GM18951 (cell line): ENCODE measurements at regions not wholly inside any gene's neighbourhood (a gene's known extent, or its start where the extent isn't known, plus 50 kb on each side); places are given as distances from the start of the nearest gene placed in this dataset.

ENCODE experiments used
- POLR2A ChIP-seq: IDR thresholded peaks from 4 replicates; pipeline ENCODE4 v1.6.1; 2011; ENCODE audit warnings: mild to moderate bottlenecking; ENCODE audit not compliant: insufficient read length, insufficient read depth; ENCODE audit errors: extremely low read depth
- in situ Hi-C: fragments of 300-500 bp; cut with MboI; formaldehyde crosslinking; loops from one replicate; pipeline ENCODE4 v1.12.0; 2022; ENCODE audit warnings: low sequenced_read_pairs, mixed read lengths, inconsistent platforms; ENCODE audit not compliant: unreplicated experiment

GRCh38 chr13:104900191-104900817 lies 1635.2 kb downstream of the EFNB2 start:
- TF ChIP-seq POLR2A, result no peak
- in situ Hi-C loops, result no loop called here

GRCh38 chr13:104898484-104898883 lies 1637.0 kb downstream of the EFNB2 start:
- no peak for TF ChIP-seq POLR2A
- in situ Hi-C loops, result no loop called here

- in situ Hi-C loops, result no loop called here
- no peak for TF ChIP-seq POLR2A
Observed at GRCh38 chr13:104895521-104895920, 1639.9 kb downstream of the EFNB2 start.

- in situ Hi-C loops, result no loop called here
Observed at GRCh38 chr13:104875038-104875754, 1660.3 kb downstream of the EFNB2 start.

GRCh38 chr13:104872153-104872552 lies 1663.3 kb downstream of the EFNB2 start:
- TF ChIP-seq POLR2A, result no peak
- in situ Hi-C loops, result no loop called here

More at GRCh38 chr13:104875038-104875754, 1660.3 kb downstream of the EFNB2 start:
- no peak for TF ChIP-seq POLR2A

GRCh38 chr13:104871456-104871855 lies 1664.0 kb downstream of the EFNB2 start:
- no peak for TF ChIP-seq POLR2A

GRCh38 chr13:104869501-104869900 lies 1666.0 kb downstream of the EFNB2 start:
- in situ Hi-C loops, result no loop called here
- no peak for TF ChIP-seq POLR2A

More at GRCh38 chr13:104871456-104871855, 1664.0 kb downstream of the EFNB2 start:
- in situ Hi-C loops, result no loop called here

- TF ChIP-seq POLR2A, result no peak
- in situ Hi-C loops, result no loop called here
Observed at GRCh38 chr13:104868806-104869205, 1666.7 kb downstream of the EFNB2 start.

GRCh38 chr13:104855581-104855980 lies 1679.9 kb downstream of the EFNB2 start:
- no peak for TF ChIP-seq POLR2A

GRCh38 chr13:104854698-104855097 lies 1680.8 kb downstream of the EFNB2 start:
- no peak for TF ChIP-seq POLR2A
- in situ Hi-C loops, result no loop called here

More at GRCh38 chr13:104855581-104855980, 1679.9 kb downstream of the EFNB2 start:
- in situ Hi-C loops, result no loop called here

GRCh38 chr13:104854007-104854406 lies 1681.5 kb downstream of the EFNB2 start:
- no peak for TF ChIP-seq POLR2A
- in situ Hi-C loops, result no loop called here

GRCh38 chr13:104847922-104848321 lies 1687.5 kb downstream of the EFNB2 start:
- in situ Hi-C loops, result no loop called here
- TF ChIP-seq POLR2A, result no peak

- TF ChIP-seq POLR2A, result no peak
- in situ Hi-C loops, result no loop called here
Observed at GRCh38 chr13:104843401-104843800, 1692.1 kb downstream of the EFNB2 start.

GRCh38 chr13:104841110-104841509 lies 1694.4 kb downstream of the EFNB2 start:
- TF ChIP-seq POLR2A, result no peak
- in situ Hi-C loops, result no loop called here

- no peak for TF ChIP-seq POLR2A
- in situ Hi-C loops, result no loop called here
Observed at GRCh38 chr13:104837756-104838155, 1697.7 kb downstream of the EFNB2 start.

- in situ Hi-C loops, result no loop called here
- TF ChIP-seq POLR2A, result no peak
Observed at GRCh38 chr13:104833221-104833620, 1702.2 kb downstream of the EFNB2 start.
